Lung (tissue), 11 donors: ENCODE measurements at regions not wholly inside any gene's neighbourhood (a gene's known extent, or its start where the extent isn't known, plus 50 kb on each side); places are given as distances from the start of the nearest gene placed in this dataset.

Experiments used
- ATAC-seq: fragments of 200-7000 bp; cut with Tn5 transposase; one replicate; pipeline ENCODE4 v1.9.1; 2020; ENCODE audit warnings: moderate number of reproducible peaks; ENCODE audit not compliant: insufficient read depth, low FRiP score
- DNase-seq, 3 donors: peaks; one replicate each; pipeline ENCODE4 v3.0.0-alpha.2; 2013 to 2017
- H3K27ac ChIP-seq, 2 donors: one replicate each; pipeline ENCODE4 v1.5.1; 2013; ENCODE audit warnings: mild to moderate bottlenecking in 2 of 2, moderate library complexity in 2 of 2, control low read depth in 1 of 2, inconsistent platforms in 1 of 2, low read depth in 1 of 2, low read length in 1 of 2
- H3K27me3 ChIP-seq, 3 donors: one replicate each; pipeline ENCODE4 v1.5.1; 2013; ENCODE audit warnings: low read length in 2 of 3; ENCODE audit not compliant: control insufficient read depth in 3 of 3, insufficient read depth in 3 of 3
- H3K36me3 ChIP-seq, 4 donors: one replicate each; pipeline ENCODE4 v1.5.1; 2013; ENCODE audit warnings: low read length in 4 of 4, mild to moderate bottlenecking in 1 of 4, moderate library complexity in 1 of 4; ENCODE audit not compliant: control insufficient read depth in 4 of 4, insufficient read depth in 4 of 4
- H3K4me1 ChIP-seq, 5 donors: one replicate each; pipeline ENCODE4 v1.5.1; 2013; ENCODE audit warnings: low read length in 5 of 5, mild to moderate bottlenecking in 2 of 5, moderate library complexity in 1 of 5; ENCODE audit not compliant: control insufficient read depth in 5 of 5, insufficient read depth in 5 of 5
- H3K4me3 ChIP-seq: one replicate; pipeline ENCODE4 v1.5.1; 2013; ENCODE audit warnings: mild to moderate bottlenecking, control low read depth, moderate library complexity
- H3K9ac ChIP-seq, 2 donors: one replicate each; pipeline ENCODE4 v1.5.1; 2013; ENCODE audit warnings: low read length in 2 of 2, control low read depth in 1 of 2; ENCODE audit not compliant: insufficient read depth in 1 of 2
- H3K9me3 ChIP-seq, 4 donors: one replicate each; pipeline ENCODE4 v1.5.1; 2013; ENCODE audit warnings: low read length in 3 of 4, mild to moderate bottlenecking in 1 of 4, moderate library complexity in 1 of 4; ENCODE audit not compliant: control insufficient read depth in 4 of 4, insufficient read depth in 3 of 4
- WGBS, 2 donors: extraction: QIAGEN DNeasy Blood & Tissue Kit; methylation state at CpG; one replicate each; pipeline ENCODE4 v1.1.7; 2013; 5-methylcytosine and 5-hydroxymethylcytosine counted together
- TF ChIP-seq, protein P1 (sequence below): IDR thresholded peaks from 2 replicates; pipeline ENCODE4 v1.5.1; 2012; ENCODE audit warnings: mild to moderate bottlenecking; ENCODE audit errors: control extremely low read depth, extremely low read depth
- donor health status: control.
- donor health status: control.
- donor health status: Bipolar disorder and iron deficiency.
- donor health status: healthy.
- donor health status: DM: yes; HTN: yes; CAD: no.

DNA sequence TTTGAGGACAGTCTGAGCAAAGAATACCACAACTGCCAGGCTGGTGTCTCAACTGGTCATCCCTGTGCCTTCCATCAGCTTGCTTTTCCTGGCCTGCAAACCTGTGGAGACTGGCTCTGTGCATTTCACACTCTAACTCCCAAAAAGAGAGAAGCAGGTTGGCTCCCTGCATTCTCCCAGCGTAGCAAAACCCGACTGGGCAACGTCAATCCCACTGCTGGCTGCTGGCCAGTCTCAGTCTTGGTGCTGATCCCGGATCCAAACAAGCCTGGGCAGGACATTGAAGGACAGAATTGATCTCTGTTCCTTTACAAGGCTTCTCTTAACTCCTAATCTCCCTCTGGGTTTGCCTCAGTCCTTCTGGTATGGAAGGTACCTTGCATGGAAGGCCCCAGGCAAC is 65.4 kb downstream of the FZD10 start:
- ATAC-seq: no peak
- no peak for DNase-seq
- no peak overlapping the region for H3K27ac ChIP-seq
- H3K9me3 ChIP-seq: peaks cover 0 to 27% (median 2%) of the 10 kb centered on the region in 4 donors
- 61 to 67% methylated on average over 4 of the region's 4 CpGs for WGBS, 2 donors
- no peaks in the 10 kb centered on the region for H3K36me3 ChIP-seq
- H3K9ac ChIP-seq: no peak overlapping the region
- TF ChIP-seq, protein P1, sequence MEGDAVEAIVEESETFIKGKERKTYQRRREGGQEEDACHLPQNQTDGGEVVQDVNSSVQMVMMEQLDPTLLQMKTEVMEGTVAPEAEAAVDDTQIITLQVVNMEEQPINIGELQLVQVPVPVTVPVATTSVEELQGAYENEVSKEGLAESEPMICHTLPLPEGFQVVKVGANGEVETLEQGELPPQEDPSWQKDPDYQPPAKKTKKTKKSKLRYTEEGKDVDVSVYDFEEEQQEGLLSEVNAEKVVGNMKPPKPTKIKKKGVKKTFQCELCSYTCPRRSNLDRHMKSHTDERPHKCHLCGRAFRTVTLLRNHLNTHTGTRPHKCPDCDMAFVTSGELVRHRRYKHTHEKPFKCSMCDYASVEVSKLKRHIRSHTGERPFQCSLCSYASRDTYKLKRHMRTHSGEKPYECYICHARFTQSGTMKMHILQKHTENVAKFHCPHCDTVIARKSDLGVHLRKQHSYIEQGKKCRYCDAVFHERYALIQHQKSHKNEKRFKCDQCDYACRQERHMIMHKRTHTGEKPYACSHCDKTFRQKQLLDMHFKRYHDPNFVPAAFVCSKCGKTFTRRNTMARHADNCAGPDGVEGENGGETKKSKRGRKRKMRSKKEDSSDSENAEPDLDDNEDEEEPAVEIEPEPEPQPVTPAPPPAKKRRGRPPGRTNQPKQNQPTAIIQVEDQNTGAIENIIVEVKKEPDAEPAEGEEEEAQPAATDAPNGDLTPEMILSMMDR: no peak
- H3K4me3 ChIP-seq: no peak overlapping the region
- H3K27me3 ChIP-seq: peaks cover 0 to 27% (median 17%) of the 10 kb centered on the region in 3 donors
- peaks cover 0 to 6% (median 0%) of the 10 kb centered on the region in 5 donors for H3K4me1 ChIP-seq

DNA sequence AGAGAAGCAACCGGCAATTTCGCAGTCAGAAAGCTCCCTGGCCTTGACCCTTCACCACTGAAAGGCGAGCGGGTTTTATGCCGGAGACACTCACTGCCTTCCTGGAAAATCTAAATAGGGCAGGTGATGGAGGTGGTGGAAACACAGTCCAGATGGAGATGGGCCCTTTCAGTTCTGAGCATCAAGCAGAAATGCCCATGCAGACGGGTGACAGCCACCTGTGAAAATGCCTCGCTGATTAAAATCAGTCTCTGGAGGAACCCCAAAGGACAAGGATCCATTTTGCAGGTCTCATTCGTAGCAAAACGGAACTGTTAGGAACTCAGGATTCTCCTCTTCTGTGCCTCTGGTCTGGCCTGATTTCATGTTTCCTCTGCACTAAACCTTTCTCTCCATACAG is 74.2 kb downstream of the FZD10 start:
- H3K4me3 ChIP-seq: no peak overlapping the region
- peaks cover 0 to 7% (median 1%) of the 10 kb centered on the region in 4 donors for H3K9me3 ChIP-seq
- H3K4me1 ChIP-seq: no peaks in the 10 kb centered on the region
- no peak overlapping the region for H3K27ac ChIP-seq
- WGBS, 2 donors: 84 to 87% methylated on average over 9 of the region's 9 CpGs
- TF ChIP-seq, protein P1: no peak
- DNase-seq (no peak), ATAC-seq (no peak)
- H3K36me3 ChIP-seq: no peaks in the 10 kb centered on the region
- peaks cover 0 to 4% (median 2%) of the 10 kb centered on the region in 3 donors for H3K27me3 ChIP-seq
- no peak overlapping the region for H3K9ac ChIP-seq

DNA sequence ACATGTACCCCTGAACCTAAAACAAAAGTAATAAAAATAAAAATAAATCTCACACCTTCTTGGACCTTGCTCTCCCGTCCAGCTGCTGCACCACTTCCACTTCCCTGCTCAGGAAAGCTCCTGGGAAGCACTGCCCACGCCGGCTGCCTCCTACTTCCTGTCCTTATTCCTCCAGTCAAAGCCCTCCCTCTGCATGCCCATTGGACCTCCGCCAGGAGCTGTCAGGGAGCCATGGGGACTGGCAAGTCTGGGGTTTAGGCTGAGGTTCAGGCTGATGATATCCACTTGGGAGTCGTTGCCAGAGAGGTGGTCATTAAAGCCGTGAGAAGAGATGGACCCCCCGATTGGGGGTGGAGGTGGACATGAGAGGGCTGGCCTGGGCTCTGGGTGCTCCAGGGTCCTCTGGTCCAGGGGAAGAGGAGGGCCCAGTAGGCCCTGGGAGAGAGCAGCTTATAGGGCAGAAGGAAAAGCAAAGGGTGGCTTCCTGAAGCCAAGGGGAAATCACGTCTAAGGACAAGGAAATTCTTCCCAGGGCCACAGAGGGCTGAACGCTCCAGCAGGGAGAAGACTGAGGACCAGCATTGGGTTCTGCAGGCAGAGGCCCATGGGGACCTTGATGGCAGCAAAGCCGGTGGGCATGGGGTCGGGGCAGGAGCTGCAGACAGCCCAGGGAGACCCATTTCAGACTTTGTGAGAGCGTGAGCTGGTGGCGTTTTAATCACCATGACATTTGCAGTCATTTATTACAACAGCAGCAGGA is 78.7 kb downstream of the FZD10 start:
- no peak overlapping the region for H3K4me3 ChIP-seq
- peaks cover 0 to 2% (median 0%) of the 10 kb centered on the region in 3 donors for H3K27me3 ChIP-seq
- DNase-seq: no peak
- TF ChIP-seq, protein P1: no peak
- H3K36me3 ChIP-seq: no peaks in the 10 kb centered on the region
- WGBS, 2 donors: 69 to 75% methylated on average over 13 of the region's 13 CpGs
- H3K27ac ChIP-seq: no peak overlapping the region
- peaks cover 0 to 5% (median 0%) of the 10 kb centered on the region in 4 donors for H3K9me3 ChIP-seq
- no peak overlapping the region for H3K9ac ChIP-seq
- no peak for ATAC-seq
- no peaks in the 10 kb centered on the region for H3K4me1 ChIP-seq

DNA sequence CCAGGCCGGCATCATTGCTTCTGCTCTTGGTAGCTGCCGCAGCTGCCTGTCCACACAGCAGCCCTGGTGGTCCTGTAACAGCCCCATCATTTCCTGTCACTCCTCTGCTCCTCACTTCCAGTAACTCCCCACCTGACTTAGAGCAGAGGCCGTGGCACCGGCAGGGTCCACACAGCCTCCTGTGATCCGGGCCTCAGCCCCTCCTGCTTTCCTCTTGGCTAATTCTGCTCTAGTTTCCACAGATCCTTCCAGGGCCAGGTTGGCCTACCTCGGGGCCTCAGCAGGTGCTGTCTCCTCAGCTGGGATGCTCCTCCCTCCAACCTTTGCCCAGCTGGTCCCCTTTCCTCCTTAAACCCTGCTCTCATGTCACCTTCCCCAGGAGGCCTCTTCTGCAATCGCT is 80.2 kb downstream of the FZD10 start:
- DNase-seq: no peak
- 79 to 81% methylated on average over 7 of the region's 7 CpGs for WGBS, 2 donors
- Histone ChIP-seq H3K9me3 (peaks cover 0 to 5% (median 0%) of the 10 kb centered on the region in 4 donors), H3K27me3 (no peaks in the 10 kb centered on the region), H3K4me1 (no peaks in the 10 kb centered on the region), H3K4me3 (no peak overlapping the region), H3K9ac (no peak overlapping the region), H3K27ac (no peak overlapping the region), H3K36me3 (no peaks in the 10 kb centered on the region)
- TF ChIP-seq, protein P1: no peak
- no peak for ATAC-seq
